ENCODE measurements at regions not wholly inside any gene's neighbourhood (a gene's known extent, or its start where the extent isn't known, plus 50 kb on each side); places are given as distances from the start of the nearest gene placed in this dataset.

DNA sequence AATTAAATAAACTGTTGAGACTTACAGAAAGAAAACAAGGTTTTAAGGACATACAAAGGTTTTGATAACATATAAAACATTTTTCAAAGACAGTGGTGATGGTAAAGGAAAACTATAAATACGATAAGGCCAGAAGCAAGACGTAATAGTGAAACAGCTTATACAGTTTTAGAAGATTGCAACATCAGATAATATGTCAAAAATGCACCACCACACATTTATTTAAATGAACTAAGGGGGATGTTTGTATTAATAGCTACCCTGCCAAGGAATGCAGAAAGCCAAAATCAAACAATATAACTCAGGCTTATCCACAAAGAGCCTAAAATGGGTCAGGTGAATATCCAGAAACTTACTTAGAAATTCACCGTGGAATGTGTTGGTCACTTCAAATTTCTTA lies 981.6 kb upstream of the FAT3 start:
- H3K4me3 Mint-ChIP-seq (ENCODE audit: unreplicated experiment), result no peak overlapping the region
- H3K27ac Mint-ChIP-seq (ENCODE audit: unreplicated experiment), result no peak overlapping the region
- H3K36me3 Mint-ChIP-seq (ENCODE audit: low read depth, unreplicated experiment), result no peaks in the 10 kb centered on the region
- H3K27me3 Mint-ChIP-seq (ENCODE audit: unreplicated experiment), result no peaks in the 10 kb centered on the region
- TF ChIP-seq, protein P1, sequence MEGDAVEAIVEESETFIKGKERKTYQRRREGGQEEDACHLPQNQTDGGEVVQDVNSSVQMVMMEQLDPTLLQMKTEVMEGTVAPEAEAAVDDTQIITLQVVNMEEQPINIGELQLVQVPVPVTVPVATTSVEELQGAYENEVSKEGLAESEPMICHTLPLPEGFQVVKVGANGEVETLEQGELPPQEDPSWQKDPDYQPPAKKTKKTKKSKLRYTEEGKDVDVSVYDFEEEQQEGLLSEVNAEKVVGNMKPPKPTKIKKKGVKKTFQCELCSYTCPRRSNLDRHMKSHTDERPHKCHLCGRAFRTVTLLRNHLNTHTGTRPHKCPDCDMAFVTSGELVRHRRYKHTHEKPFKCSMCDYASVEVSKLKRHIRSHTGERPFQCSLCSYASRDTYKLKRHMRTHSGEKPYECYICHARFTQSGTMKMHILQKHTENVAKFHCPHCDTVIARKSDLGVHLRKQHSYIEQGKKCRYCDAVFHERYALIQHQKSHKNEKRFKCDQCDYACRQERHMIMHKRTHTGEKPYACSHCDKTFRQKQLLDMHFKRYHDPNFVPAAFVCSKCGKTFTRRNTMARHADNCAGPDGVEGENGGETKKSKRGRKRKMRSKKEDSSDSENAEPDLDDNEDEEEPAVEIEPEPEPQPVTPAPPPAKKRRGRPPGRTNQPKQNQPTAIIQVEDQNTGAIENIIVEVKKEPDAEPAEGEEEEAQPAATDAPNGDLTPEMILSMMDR (IDR thresholded peaks at IDR 0.05; ENCODE audit: unreplicated experiment), result no peak
- no peak for DNase-seq (ENCODE audit: low spot score)
- H3K9me3 Mint-ChIP-seq (ENCODE audit: unreplicated experiment), result no peaks in the 10 kb centered on the region
- peaks cover 2% of the 10 kb centered on the region for H3K4me1 Mint-ChIP-seq (ENCODE audit: unreplicated experiment)

DNA sequence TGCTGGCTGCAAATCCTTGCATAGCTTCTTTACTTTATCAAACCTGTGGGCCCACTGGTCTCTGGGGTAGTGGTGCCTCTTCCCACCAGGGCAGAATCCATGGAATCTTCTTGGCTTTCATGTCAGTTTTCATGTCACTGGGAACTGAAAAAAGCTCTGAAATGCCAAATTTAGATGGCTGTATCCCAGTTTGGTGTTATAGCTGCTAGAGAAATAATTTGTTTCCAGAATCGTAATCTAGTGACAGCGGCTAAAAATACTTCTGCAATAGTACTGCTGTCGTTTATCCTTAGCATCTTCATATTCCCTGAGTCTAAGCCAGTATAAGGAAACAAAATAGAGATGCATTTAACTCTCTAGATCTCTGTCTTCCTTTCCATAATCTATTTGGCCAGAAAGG lies 983.4 kb upstream of the FAT3 start:
- H3K4me1 Mint-ChIP-seq (ENCODE audit: unreplicated experiment), result peaks cover 2% of the 10 kb centered on the region
- H3K36me3 Mint-ChIP-seq (ENCODE audit: low read depth, unreplicated experiment), result no peaks in the 10 kb centered on the region
- H3K27me3 Mint-ChIP-seq (ENCODE audit: unreplicated experiment), result no peaks in the 10 kb centered on the region
- no peak overlapping the region for H3K27ac Mint-ChIP-seq (ENCODE audit: unreplicated experiment)
- no peak overlapping the region for H3K4me3 Mint-ChIP-seq (ENCODE audit: unreplicated experiment)
- DNase-seq (ENCODE audit: low spot score), result no peak
- H3K9me3 Mint-ChIP-seq (ENCODE audit: unreplicated experiment), result no peaks in the 10 kb centered on the region
- TF ChIP-seq, protein P1 (IDR thresholded peaks at IDR 0.05; ENCODE audit: unreplicated experiment), result no peak

DNA sequence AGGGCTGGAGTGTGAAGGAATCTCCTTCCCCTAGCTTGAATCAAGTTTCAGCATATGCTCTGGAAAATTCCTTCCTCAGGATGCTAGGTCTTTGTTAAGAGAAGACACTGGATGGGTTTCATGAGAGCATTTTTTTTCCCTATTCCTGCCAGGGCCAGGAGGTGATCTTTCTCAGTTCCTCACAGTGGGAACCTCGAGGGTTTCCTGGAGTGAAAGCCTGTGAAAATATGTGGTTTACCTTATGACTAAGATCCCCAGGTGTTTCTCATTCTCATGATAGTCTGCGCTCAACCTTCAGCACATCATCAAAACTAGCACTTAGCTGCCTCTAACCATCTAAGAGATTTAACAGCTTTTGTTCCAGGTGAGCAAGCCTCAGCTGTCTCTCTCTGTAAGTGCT lies 985.3 kb upstream of the FAT3 start:
- no peak for DNase-seq (ENCODE audit: low spot score)
- Mint-ChIP-seq H3K9me3 (ENCODE audit: unreplicated experiment) (no peaks in the 10 kb centered on the region), H3K27ac (ENCODE audit: unreplicated experiment) (no peak overlapping the region), H3K4me3 (ENCODE audit: unreplicated experiment) (no peak overlapping the region), H3K27me3 (ENCODE audit: unreplicated experiment) (no peaks in the 10 kb centered on the region), H3K36me3 (ENCODE audit: low read depth, unreplicated experiment) (no peaks in the 10 kb centered on the region), H3K4me1 (ENCODE audit: unreplicated experiment) (peaks cover 2% of the 10 kb centered on the region)
- TF ChIP-seq, protein P1 (IDR thresholded peaks at IDR 0.05; ENCODE audit: unreplicated experiment), result no peak

DNA sequence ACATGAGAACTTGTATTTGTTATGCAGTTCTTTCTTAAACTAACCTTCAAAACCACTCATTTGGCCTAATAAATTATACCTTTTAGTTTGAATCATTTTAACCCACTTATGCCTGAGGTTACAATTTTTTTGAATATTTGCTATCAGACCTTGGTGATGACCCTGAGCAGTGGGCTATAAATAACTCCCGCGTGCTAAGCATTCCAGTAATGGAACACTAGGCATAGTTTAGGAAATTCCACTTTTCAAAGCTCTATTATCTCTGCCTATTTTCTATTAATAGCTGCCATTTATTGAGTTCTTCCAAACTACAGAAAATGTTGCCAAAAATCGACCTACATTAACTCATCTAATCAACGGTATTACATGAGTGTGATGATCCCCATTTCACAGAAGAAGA lies 993.4 kb upstream of the FAT3 start:
- H3K36me3 Mint-ChIP-seq (ENCODE audit: low read depth, unreplicated experiment), result no peaks in the 10 kb centered on the region
- H3K9me3 Mint-ChIP-seq (ENCODE audit: unreplicated experiment), result no peaks in the 10 kb centered on the region
- H3K27ac Mint-ChIP-seq (ENCODE audit: unreplicated experiment), result no peak overlapping the region
- H3K4me3 Mint-ChIP-seq (ENCODE audit: unreplicated experiment), result no peak overlapping the region
- H3K4me1 Mint-ChIP-seq (ENCODE audit: unreplicated experiment), result no peaks in the 10 kb centered on the region
- TF ChIP-seq, protein P1 (IDR thresholded peaks at IDR 0.05; ENCODE audit: unreplicated experiment), result no peak
- DNase-seq (ENCODE audit: low spot score), result no peak
- H3K27me3 Mint-ChIP-seq (ENCODE audit: unreplicated experiment), result no peaks in the 10 kb centered on the region

DNA sequence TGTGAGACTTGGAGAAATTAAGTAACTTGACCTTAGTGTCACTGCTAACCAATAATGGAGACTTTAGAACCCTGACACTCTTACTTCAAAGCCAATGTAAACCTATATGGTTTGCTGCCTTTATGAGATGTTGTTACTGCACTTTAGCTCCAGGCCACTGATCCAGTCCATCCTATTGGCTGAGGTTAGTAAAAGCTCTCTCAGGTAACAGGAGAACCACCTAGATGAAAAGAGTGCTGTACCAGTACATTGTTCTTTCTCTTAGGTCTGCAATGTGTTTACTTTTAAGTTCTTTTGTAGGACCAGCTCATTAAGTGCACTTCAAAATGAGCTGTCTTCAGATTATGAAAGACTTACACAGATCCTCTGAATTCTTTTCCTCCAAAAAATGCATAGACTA lies 994.0 kb upstream of the FAT3 start:
- no peaks in the 10 kb centered on the region for H3K36me3 Mint-ChIP-seq (ENCODE audit: low read depth, unreplicated experiment)
- TF ChIP-seq, protein P1 (IDR thresholded peaks at IDR 0.05; ENCODE audit: unreplicated experiment), result no peak
- H3K4me3 Mint-ChIP-seq (ENCODE audit: unreplicated experiment), result no peak overlapping the region
- DNase-seq (ENCODE audit: low spot score), result no peak
- H3K9me3 Mint-ChIP-seq (ENCODE audit: unreplicated experiment), result no peaks in the 10 kb centered on the region
- H3K4me1 Mint-ChIP-seq (ENCODE audit: unreplicated experiment), result no peaks in the 10 kb centered on the region
- H3K27ac Mint-ChIP-seq (ENCODE audit: unreplicated experiment), result no peak overlapping the region
- no peaks in the 10 kb centered on the region for H3K27me3 Mint-ChIP-seq (ENCODE audit: unreplicated experiment)
